K562 (cell line): ENCODE measurements at regions not wholly inside any gene's neighbourhood (a gene's known extent, or its start where the extent isn't known, plus 50 kb on each side); places are given as distances from the start of the nearest gene placed in this dataset.

Experiments used
- CBFB ChIP-seq: sonication (generic); formaldehyde crosslinking; IDR thresholded peaks from 2 replicates; pipeline ENCODE4 v1.4.0; 2020; ENCODE audit warnings: mild to moderate bottlenecking, missing genetic modification reagents
- CREBBP ChIP-seq: IDR thresholded peaks from one replicate; pipeline ENCODE4 v1.6.1; 2012; ENCODE audit warnings: low read depth, mild to moderate bottlenecking, control low read depth, inconsistent platforms, low read length
- CTCF ChIP-seq, 3 experiments: IDR thresholded peaks in 2 of 3; conservative IDR thresholded peaks in 1 of 3; 2 replicates each; pipeline ENCODE4 v1.5.1; 2011 to 2012; ENCODE audit warnings: low read length in 3 of 3, mild to moderate bottlenecking in 3 of 3, control low read depth in 2 of 3, improper control_type of control experiment in 1 of 3, inconsistent platforms in 1 of 3, low read depth in 1 of 3, mixed read lengths in 1 of 3, moderate library complexity in 1 of 3; ENCODE audit not compliant: insufficient read depth in 2 of 3
- KDM1A ChIP-seq, 2 experiments: fragments of 450-650 bp; IDR thresholded peaks; 2 replicates each; pipeline ENCODE4 v1.6.1; 2016; ENCODE audit warnings: mild to moderate bottlenecking in 2 of 2
- MTA1 ChIP-seq: fragments of 450-650 bp; IDR thresholded peaks from 2 replicates; pipeline ENCODE4 v1.6.1; 2017; ENCODE audit warnings: borderline replicate concordance
- NCOA6 ChIP-seq: fragments of 450-650 bp; IDR thresholded peaks from 2 replicates; pipeline ENCODE4 v1.6.1; 2017; ENCODE audit warnings: mild to moderate bottlenecking
- NRF1 ChIP-seq, 2 experiments: fragments of 450-650 bp; IDR thresholded peaks in 1 of 2; conservative IDR thresholded peaks in 1 of 2; 2 replicates each; pipeline ENCODE4 v1.6.1; 2014; ENCODE audit warnings: mild to moderate bottlenecking in 2 of 2
- RAD21 ChIP-seq, 2 experiments: fragments of 250-450 bp in 1 of 2; fragments of 450-650 bp in 1 of 2; sonication (Bioruptor Pico) in 1 of 2; formaldehyde crosslinking in 1 of 2; IDR thresholded peaks in 1 of 2; conservative IDR thresholded peaks in 1 of 2; 2 replicates each; pipeline versions ENCODE4 v1.4.0 to v1.8.0; 2020 to 2022; ENCODE audit warnings: mild to moderate bottlenecking in 2 of 2, moderate library complexity in 1 of 2
- RFX5 ChIP-seq: IDR thresholded peaks from 2 replicates; pipeline ENCODE4 v1.6.1; 2011; ENCODE audit warnings: low read depth, mild to moderate bottlenecking, improper control_type of control experiment, low read length
- SMARCE1 ChIP-seq: fragments of 450-650 bp; IDR thresholded peaks from 2 replicates; pipeline ENCODE4 v1.7.1; 2016; ENCODE audit warnings: mild to moderate bottlenecking
- ZBTB9 ChIP-seq: fragments of 450-650 bp; formaldehyde crosslinking; IDR thresholded peaks from 2 replicates; pipeline ENCODE4 v1.4.0; 2020; ENCODE audit warnings: mild to moderate bottlenecking, moderate library complexity

GRCh38 chr21:16571594-16571993 is 841.8 kb downstream of the USP25 start:
- TF ChIP-seq KDM1A (IDR thresholded peaks at IDR 0.05): no peak
- no peak for TF ChIP-seq CBFB (CRISPR knock-in tag)
- no peak for TF ChIP-seq MTA1
- no peak for TF ChIP-seq SMARCE1
- TF ChIP-seq NCOA6: no peak
- TF ChIP-seq RFX5: no peak
- TF ChIP-seq CREBBP: no peak
- no peak for TF ChIP-seq NRF1 (conservative IDR thresholded peaks at IDR 0.05 in 1 of 2, IDR thresholded peaks at IDR 0.05 in 1 of 2)
- TF ChIP-seq RAD21 (CRISPR knock-in tag; conservative IDR thresholded peaks at IDR 0.05 in 1 of 2, IDR thresholded peaks at IDR 0.05 in 1 of 2): no peak
- TF ChIP-seq CTCF (IDR thresholded peaks at IDR 0.05 in 2 of 3, conservative IDR thresholded peaks at IDR 0.05 in 1 of 3; ENCODE audit: insufficient read depth in 2 of 3, low read depth in 1 of 3, low read length in 3 of 3): no peak
- no peak for TF ChIP-seq ZBTB9 (CRISPR knock-in tag)
